ENCODE measurements at regions not wholly inside any gene's neighbourhood (a gene's known extent, or its start where the extent isn't known, plus 50 kb on each side); places are given as distances from the start of the nearest gene placed in this dataset.

DNA sequence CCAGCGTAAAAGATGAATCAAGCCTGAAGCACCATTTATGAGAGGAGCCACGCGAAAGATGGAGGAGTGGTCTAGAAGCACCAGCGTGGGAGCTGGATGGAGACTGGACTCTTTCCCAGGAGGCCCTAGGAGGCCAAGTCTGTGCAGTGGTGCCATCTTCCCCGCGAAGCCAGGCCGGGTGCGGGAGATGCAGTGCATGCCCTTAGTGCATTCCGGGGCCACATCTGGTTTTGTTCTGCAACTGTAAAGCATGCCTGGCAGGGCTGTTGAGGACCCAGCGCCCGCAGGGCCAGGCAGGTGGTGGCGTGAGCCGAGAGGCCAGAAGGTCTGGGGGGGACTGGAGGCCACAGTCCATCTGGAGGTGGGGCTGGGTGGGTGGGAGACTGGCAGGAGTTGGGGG is 78.6 kb upstream of the ADRA2C start:
- Histone ChIP-seq H2BK120ac (ENCODE audit: insufficient read depth, low read length, poor library complexity) (no peak overlapping the region), H3K27ac (ENCODE audit: low read depth, low read length) (no peak overlapping the region), H3K79me2 (ENCODE audit: control insufficient read depth, insufficient read depth, low read length, poor library complexity) (no peaks in the 10 kb centered on the region), H3K14ac (ENCODE audit: low read length) (no peak overlapping the region), H3K36me3 (ENCODE audit: control insufficient read depth in 1 of 2, insufficient read depth in 2 of 2, low read length in 2 of 2) (no peaks in the 10 kb centered on the region), H3K9me3 (ENCODE audit: insufficient read depth, low read depth, low read length) (peaks cover 5% of the 10 kb centered on the region), H3K4me2 (ENCODE audit: low read length) (no peak overlapping the region), H2BK5ac (ENCODE audit: low read depth, low read length, poor library complexity) (no peak overlapping the region), H3K23ac (ENCODE audit: low read length) (no peak overlapping the region), H3K27me3 (ENCODE audit: insufficient read depth, low read length) (no peaks in the 10 kb centered on the region), H4K12ac (ENCODE audit: low read depth, low read length) (no peak overlapping the region), H4K91ac (ENCODE audit: low read depth, low read length) (no peak overlapping the region), H3K4ac (ENCODE audit: low read depth, low read length) (no peak overlapping the region), H3K79me1 (ENCODE audit: low read length) (no peaks in the 10 kb centered on the region), H3K4me1 (ENCODE audit: control insufficient read depth in 1 of 2, insufficient read depth in 2 of 2, low read length in 2 of 2) (no peaks in the 10 kb centered on the region), H2AK5ac (ENCODE audit: low read length) (no peak overlapping the region), H3K9ac (ENCODE audit: low read length) (no peak overlapping the region), H3K18ac (ENCODE audit: low read length) (no peak overlapping the region), H2AFZ (ENCODE audit: insufficient read depth, low read length, poor library complexity) (no peak overlapping the region), H4K8ac (ENCODE audit: low read depth, low read length) (no peak overlapping the region), H2BK12ac (ENCODE audit: low read length) (no peak overlapping the region), H3K4me3 (ENCODE audit: low read depth, low read length) (no peak overlapping the region)
- WGBS (ENCODE audit: extremely low coverage, insufficient coverage, insufficient read length) = no CpG with 5 or more reads among the region's 13 CpGs
- no peak for DNase-seq

DNA sequence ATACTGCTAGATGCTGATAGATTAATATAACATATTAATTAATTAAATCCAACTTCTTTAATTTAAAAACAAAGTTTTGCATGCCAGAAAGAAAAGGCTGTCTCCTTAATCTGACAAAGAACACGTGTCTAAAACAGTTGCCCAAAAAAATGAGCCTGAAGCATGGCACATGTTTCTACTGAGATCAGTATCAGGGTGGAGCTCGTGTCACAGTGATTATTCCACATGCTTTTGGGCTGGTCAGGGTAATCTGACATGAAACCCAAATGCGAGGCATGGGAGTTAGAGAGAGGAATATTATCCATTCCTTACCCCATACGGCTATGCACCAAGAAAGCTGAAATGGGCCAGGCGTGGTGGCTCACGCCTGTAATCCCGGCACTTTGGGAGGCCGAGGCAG is 79.4 kb upstream of the ADRA2C start:
- no peak overlapping the region for H2AFZ ChIP-seq (ENCODE audit: insufficient read depth, low read length, poor library complexity)
- H3K27me3 ChIP-seq (ENCODE audit: insufficient read depth, low read length) = no peaks in the 10 kb centered on the region
- WGBS (ENCODE audit: extremely low coverage, insufficient coverage, insufficient read length) = no CpG with 5 or more reads among the region's 8 CpGs
- H3K9me3 ChIP-seq (ENCODE audit: insufficient read depth, low read depth, low read length) = peaks cover 5% of the 10 kb centered on the region
- H3K4me1 ChIP-seq (ENCODE audit: control insufficient read depth in 1 of 2, insufficient read depth in 2 of 2, low read length in 2 of 2) = no peaks in the 10 kb centered on the region
- no peak overlapping the region for H4K12ac ChIP-seq (ENCODE audit: low read depth, low read length)
- no peak overlapping the region for H3K23ac ChIP-seq (ENCODE audit: low read length)
- no peak overlapping the region for H3K4me2 ChIP-seq (ENCODE audit: low read length)
- no peak overlapping the region for H4K8ac ChIP-seq (ENCODE audit: low read depth, low read length)
- H3K79me2 ChIP-seq (ENCODE audit: control insufficient read depth, insufficient read depth, low read length, poor library complexity) = no peaks in the 10 kb centered on the region
- H3K4ac ChIP-seq (ENCODE audit: low read depth, low read length) = no peak overlapping the region
- peak; percentile 10 to 58 for DNase-seq
- H3K14ac ChIP-seq (ENCODE audit: low read length) = no peak overlapping the region
- H2BK5ac ChIP-seq (ENCODE audit: low read depth, low read length, poor library complexity) = no peak overlapping the region
- no peak overlapping the region for H3K4me3 ChIP-seq (ENCODE audit: low read depth, low read length)
- H2BK12ac ChIP-seq (ENCODE audit: low read length) = no peak overlapping the region
- no peak overlapping the region for H2BK120ac ChIP-seq (ENCODE audit: insufficient read depth, low read length, poor library complexity)
- H3K18ac ChIP-seq (ENCODE audit: low read length) = no peak overlapping the region
- H4K91ac ChIP-seq (ENCODE audit: low read depth, low read length) = no peak overlapping the region
- H3K36me3 ChIP-seq (ENCODE audit: control insufficient read depth in 1 of 2, insufficient read depth in 2 of 2, low read length in 2 of 2) = no peaks in the 10 kb centered on the region
- H2AK5ac ChIP-seq (ENCODE audit: low read length) = no peak overlapping the region
- no peak overlapping the region for H3K9ac ChIP-seq (ENCODE audit: low read length)
- no peaks in the 10 kb centered on the region for H3K79me1 ChIP-seq (ENCODE audit: low read length)
- no peak overlapping the region for H3K27ac ChIP-seq (ENCODE audit: low read depth, low read length)

DNA sequence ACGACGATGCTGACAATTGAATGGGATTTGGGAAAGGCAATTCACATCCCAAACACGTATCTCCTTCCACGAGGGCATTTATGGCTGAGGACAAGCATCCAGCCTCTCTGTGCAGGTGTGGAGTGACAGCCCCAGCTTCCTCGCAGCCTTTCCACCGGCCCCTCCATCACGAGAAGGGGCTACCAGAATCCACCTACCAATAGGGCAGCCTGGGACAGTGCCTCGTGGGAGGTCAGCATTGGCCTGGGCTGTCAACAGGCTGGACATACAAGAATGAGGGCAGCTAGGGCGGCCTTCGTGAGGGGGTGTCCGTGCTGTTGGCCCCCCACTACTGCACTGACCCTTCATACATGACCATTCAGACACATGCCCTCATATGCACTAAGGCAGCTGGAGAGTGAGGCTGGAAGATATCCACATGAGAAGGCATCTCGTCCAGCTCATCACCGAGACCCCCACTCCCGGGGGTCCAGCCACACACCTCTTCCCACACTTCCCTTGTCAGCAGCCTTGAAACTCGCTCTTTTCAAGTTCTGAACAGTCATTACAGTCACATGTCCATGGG is 81.0 kb upstream of the ADRA2C start:
- Histone ChIP-seq H3K4me3 (ENCODE audit: low read depth, low read length) (no peak overlapping the region), H3K18ac (ENCODE audit: low read length) (no peak overlapping the region), H3K9me3 (ENCODE audit: insufficient read depth, low read depth, low read length) (peaks cover 4% of the 10 kb centered on the region), H2AK5ac (ENCODE audit: low read length) (no peak overlapping the region), H3K4me1 (ENCODE audit: control insufficient read depth in 1 of 2, insufficient read depth in 2 of 2, low read length in 2 of 2) (no peaks in the 10 kb centered on the region), H3K4ac (ENCODE audit: low read depth, low read length) (no peak overlapping the region), H3K79me2 (ENCODE audit: control insufficient read depth, insufficient read depth, low read length, poor library complexity) (no peaks in the 10 kb centered on the region), H3K4me2 (ENCODE audit: low read length) (no peak overlapping the region), H2BK120ac (ENCODE audit: insufficient read depth, low read length, poor library complexity) (no peak overlapping the region), H3K23ac (ENCODE audit: low read length) (no peak overlapping the region), H3K14ac (ENCODE audit: low read length) (no peak overlapping the region), H3K79me1 (ENCODE audit: low read length) (no peaks in the 10 kb centered on the region), H4K91ac (ENCODE audit: low read depth, low read length) (no peak overlapping the region), H2BK12ac (ENCODE audit: low read length) (no peak overlapping the region), H3K36me3 (ENCODE audit: control insufficient read depth in 1 of 2, insufficient read depth in 2 of 2, low read length in 2 of 2) (no peaks in the 10 kb centered on the region), H3K9ac (ENCODE audit: low read length) (no peak overlapping the region), H4K12ac (ENCODE audit: low read depth, low read length) (no peak overlapping the region), H3K27me3 (ENCODE audit: insufficient read depth, low read length) (no peaks in the 10 kb centered on the region), H3K27ac (ENCODE audit: low read depth, low read length) (no peak overlapping the region), H4K8ac (ENCODE audit: low read depth, low read length) (no peak overlapping the region), H2AFZ (ENCODE audit: insufficient read depth, low read length, poor library complexity) (no peak overlapping the region), H2BK5ac (ENCODE audit: low read depth, low read length, poor library complexity) (no peak overlapping the region)
- no peak for DNase-seq
- WGBS (ENCODE audit: extremely low coverage, insufficient coverage, insufficient read length) = no CpG with 5 or more reads among the region's 15 CpGs

DNA sequence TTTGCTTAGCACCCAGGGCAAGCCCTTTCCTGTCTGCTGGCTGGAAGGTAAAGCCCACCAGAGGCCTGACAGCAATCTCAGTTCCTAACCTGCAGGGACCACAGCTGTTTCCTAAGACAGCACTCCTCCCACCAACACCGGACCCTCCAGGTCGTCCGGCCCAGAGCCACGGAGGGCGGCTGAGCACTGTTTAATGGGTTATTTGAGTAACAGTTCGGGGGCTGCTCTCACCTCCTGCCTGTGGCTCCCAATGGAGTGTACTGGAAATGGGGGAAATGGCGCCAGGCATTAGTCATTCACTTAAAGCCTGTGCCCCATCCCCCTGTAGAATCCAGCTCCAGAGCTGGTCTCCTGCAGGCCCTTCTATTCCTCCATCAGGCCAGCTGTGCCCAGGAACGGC is 81.6 kb upstream of the ADRA2C start:
- H2AFZ ChIP-seq (ENCODE audit: insufficient read depth, low read length, poor library complexity) = no peak overlapping the region
- no peak for DNase-seq
- no peak overlapping the region for H2BK120ac ChIP-seq (ENCODE audit: insufficient read depth, low read length, poor library complexity)
- no peak overlapping the region for H3K18ac ChIP-seq (ENCODE audit: low read length)
- WGBS (ENCODE audit: extremely low coverage, insufficient coverage, insufficient read length) = no CpG with 5 or more reads among the region's 8 CpGs
- H3K36me3 ChIP-seq (ENCODE audit: control insufficient read depth in 1 of 2, insufficient read depth in 2 of 2, low read length in 2 of 2) = no peaks in the 10 kb centered on the region
- H3K4me2 ChIP-seq (ENCODE audit: low read length) = no peak overlapping the region
- H3K27ac ChIP-seq (ENCODE audit: low read depth, low read length) = no peak overlapping the region
- H3K4me1 ChIP-seq (ENCODE audit: control insufficient read depth in 1 of 2, insufficient read depth in 2 of 2, low read length in 2 of 2) = no peaks in the 10 kb centered on the region
- no peak overlapping the region for H3K14ac ChIP-seq (ENCODE audit: low read length)
- H4K12ac ChIP-seq (ENCODE audit: low read depth, low read length) = no peak overlapping the region
- no peak overlapping the region for H3K23ac ChIP-seq (ENCODE audit: low read length)
- no peak overlapping the region for H3K4ac ChIP-seq (ENCODE audit: low read depth, low read length)
- no peak overlapping the region for H3K9ac ChIP-seq (ENCODE audit: low read length)
- peaks cover 4% of the 10 kb centered on the region for H3K9me3 ChIP-seq (ENCODE audit: insufficient read depth, low read depth, low read length)
- H2AK5ac ChIP-seq (ENCODE audit: low read length) = no peak overlapping the region
- no peak overlapping the region for H3K4me3 ChIP-seq (ENCODE audit: low read depth, low read length)
- H2BK12ac ChIP-seq (ENCODE audit: low read length) = no peak overlapping the region
- H4K8ac ChIP-seq (ENCODE audit: low read depth, low read length) = no peak overlapping the region
- no peaks in the 10 kb centered on the region for H3K27me3 ChIP-seq (ENCODE audit: insufficient read depth, low read length)
- H3K79me2 ChIP-seq (ENCODE audit: control insufficient read depth, insufficient read depth, low read length, poor library complexity) = no peaks in the 10 kb centered on the region
- H3K79me1 ChIP-seq (ENCODE audit: low read length) = no peaks in the 10 kb centered on the region
- H4K91ac ChIP-seq (ENCODE audit: low read depth, low read length) = no peak overlapping the region
- H2BK5ac ChIP-seq (ENCODE audit: low read depth, low read length, poor library complexity) = no peak overlapping the region

Measured in trophoblast cell (in vitro differentiated cells and primary cell).